ENCODE measurements at regions not wholly inside any gene's neighbourhood (a gene's known extent, or its start where the extent isn't known, plus 50 kb on each side); places are given as distances from the start of the nearest gene placed in this dataset.

- TF ChIP-seq CTCF (IDR thresholded peaks at IDR 0.05) (no peak), POLR2A (IDR thresholded peaks at IDR 0.05) (no peak)
Measured at GRCh38 chr13:109874484-109875454, 88.4 kb upstream of the IRS2 start.

Measured in uterus (tissue), 2 donors.